ENCODE measurements at regions not wholly inside any gene's neighbourhood (a gene's known extent, or its start where the extent isn't known, plus 50 kb on each side); places are given as distances from the start of the nearest gene placed in this dataset.

GRCh38 chr16:54231919-54232318 lies 54.7 kb downstream of the IRX3 start:
- H3K4me3 Mint-ChIP-seq, result no peak overlapping the region
- H3K4me1 Mint-ChIP-seq, result peaks cover 2% of the 10 kb centered on the region
- Histone ChIP-seq H3K27ac (ENCODE audit: low read depth, low read length) (no peak overlapping the region), H3K9me3 (ENCODE audit: control insufficient read depth, low read length) (peaks cover 6% of the 10 kb centered on the region), H3K36me3 (ENCODE audit: control insufficient read depth, insufficient read depth, low read length) (no peaks in the 10 kb centered on the region), H3K27me3 (ENCODE audit: control insufficient read depth, insufficient read depth, low read length, poor library complexity, severe bottlenecking) (no peaks in the 10 kb centered on the region), H3K9ac (ENCODE audit: extremely low read depth, low read length, poor library complexity, severe bottlenecking) (no peak overlapping the region), H3K4me1 (ENCODE audit: control insufficient read depth, insufficient read depth, low read length) (no peaks in the 10 kb centered on the region), H3K4me3 (ENCODE audit: low read length) (no peak overlapping the region)
- no peak overlapping the region for H3K27ac Mint-ChIP-seq
- no peaks in the 10 kb centered on the region for H3K36me3 Mint-ChIP-seq (ENCODE audit: low read depth)
- no peak for DNase-seq
- TF ChIP-seq CTCF (conservative IDR thresholded peaks at IDR 0.05), result no peak
- WGBS, 2 experiments (ENCODE audit: insufficient coverage in 1 of 2, insufficient read length in 1 of 2), result 89 to 96% methylated on average over 3 to 4 of the region's 4 CpGs
- H3K9me3 Mint-ChIP-seq, result peaks cover 5% of the 10 kb centered on the region
- peaks cover 2% of the 10 kb centered on the region for H3K27me3 Mint-ChIP-seq (ENCODE audit: insufficient read depth)

GRCh38 chr16:54231336-54231735 lies 55.3 kb downstream of the IRX3 start:
- Mint-ChIP-seq H3K4me1 (peaks cover 2% of the 10 kb centered on the region), H3K27ac (no peak overlapping the region), H3K36me3 (ENCODE audit: low read depth) (no peaks in the 10 kb centered on the region), H3K4me3 (no peak overlapping the region), H3K27me3 (ENCODE audit: insufficient read depth) (peaks cover 2% of the 10 kb centered on the region), H3K9me3 (peaks cover 5% of the 10 kb centered on the region)
- no peaks in the 10 kb centered on the region for H3K36me3 ChIP-seq (ENCODE audit: control insufficient read depth, insufficient read depth, low read length)
- H3K4me1 ChIP-seq (ENCODE audit: control insufficient read depth, insufficient read depth, low read length), result no peaks in the 10 kb centered on the region
- H3K9ac ChIP-seq (ENCODE audit: extremely low read depth, low read length, poor library complexity, severe bottlenecking), result no peak overlapping the region
- no peak overlapping the region for H3K27ac ChIP-seq (ENCODE audit: low read depth, low read length)
- 85% methylated on average over 1 of the region's 1 CpG; no CpG with 5 or more reads in 1 of the 2 experiments for WGBS, 2 experiments (ENCODE audit: insufficient coverage in 1 of 2, insufficient read length in 1 of 2)
- no peak overlapping the region for H3K4me3 ChIP-seq (ENCODE audit: low read length)
- peaks cover 6% of the 10 kb centered on the region for H3K9me3 ChIP-seq (ENCODE audit: control insufficient read depth, low read length)
- no peak for DNase-seq
- no peak for TF ChIP-seq CTCF (conservative IDR thresholded peaks at IDR 0.05)
- H3K27me3 ChIP-seq (ENCODE audit: control insufficient read depth, insufficient read depth, low read length, poor library complexity, severe bottlenecking), result no peaks in the 10 kb centered on the region

GRCh38 chr16:54228325-54228724 lies 58.3 kb downstream of the IRX3 start:
- H3K4me3 ChIP-seq (ENCODE audit: low read length), result no peak overlapping the region
- H3K27ac ChIP-seq (ENCODE audit: low read depth, low read length), result no peak overlapping the region
- H3K9me3 ChIP-seq (ENCODE audit: control insufficient read depth, low read length), result peaks cover 6% of the 10 kb centered on the region
- H3K9me3 Mint-ChIP-seq, result peaks cover 5% of the 10 kb centered on the region
- TF ChIP-seq CTCF (conservative IDR thresholded peaks at IDR 0.05), result no peak
- H3K36me3 Mint-ChIP-seq (ENCODE audit: low read depth), result no peaks in the 10 kb centered on the region
- 50 to 83% methylated on average over 1 to 3 of the region's 3 CpGs for WGBS, 2 experiments (ENCODE audit: insufficient coverage in 1 of 2, insufficient read length in 1 of 2)
- H3K4me3 Mint-ChIP-seq, result no peak overlapping the region
- DNase-seq, result no peak
- H3K36me3 ChIP-seq (ENCODE audit: control insufficient read depth, insufficient read depth, low read length), result no peaks in the 10 kb centered on the region
- H3K27me3 Mint-ChIP-seq (ENCODE audit: insufficient read depth), result peaks cover 2% of the 10 kb centered on the region
- H3K27me3 ChIP-seq (ENCODE audit: control insufficient read depth, insufficient read depth, low read length, poor library complexity, severe bottlenecking), result no peaks in the 10 kb centered on the region
- H3K9ac ChIP-seq (ENCODE audit: extremely low read depth, low read length, poor library complexity, severe bottlenecking), result no peak overlapping the region
- H3K27ac Mint-ChIP-seq, result no peak overlapping the region
- H3K4me1 Mint-ChIP-seq, result no peaks in the 10 kb centered on the region
- no peaks in the 10 kb centered on the region for H3K4me1 ChIP-seq (ENCODE audit: control insufficient read depth, insufficient read depth, low read length)

Data from endodermal cell (in vitro differentiated cells).